ENCODE measurements at regions not wholly inside any gene's neighbourhood (a gene's known extent, or its start where the extent isn't known, plus 50 kb on each side); places are given as distances from the start of the nearest gene placed in this dataset.

DNA sequence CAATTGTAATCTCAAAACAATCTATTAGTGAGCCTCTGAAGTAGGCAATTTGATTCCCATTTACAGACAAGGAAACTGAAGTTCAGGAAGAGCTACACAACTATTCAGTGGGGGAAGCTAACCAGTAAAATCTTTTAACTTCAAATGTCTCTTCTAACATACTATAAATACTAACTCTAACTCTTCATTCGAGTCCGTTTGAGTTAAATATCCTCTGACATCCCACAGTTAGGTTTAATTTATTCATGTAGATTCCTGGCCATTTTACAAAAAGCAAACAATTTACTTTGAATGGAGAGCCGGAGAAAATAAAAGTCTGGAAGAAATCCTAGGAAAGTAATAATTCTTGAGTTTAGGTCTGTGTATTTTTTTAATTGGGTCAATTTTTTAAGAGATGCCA, 64.7 kb downstream of the HYCC1 start:
- Histone ChIP-seq H3K4me1 (no peaks in the 10 kb centered on the region), H3K36me3 (no peaks in the 10 kb centered on the region), H3K4me3 (no peak overlapping the region), H3K27me3 (no peaks in the 10 kb centered on the region), H3K9me3 (no peaks in the 10 kb centered on the region), H3K27ac (no peak overlapping the region)
- intact Hi-C loops (cut with DNase I; ENCODE audit: low total_unique reads): no loop called here
- TF ChIP-seq POLR2AphosphoS5 (IDR thresholded peaks at IDR 0.05): no peak
- no peak for TF ChIP-seq POLR2A (IDR thresholded peaks at IDR 0.05)
- TF ChIP-seq, protein P1, sequence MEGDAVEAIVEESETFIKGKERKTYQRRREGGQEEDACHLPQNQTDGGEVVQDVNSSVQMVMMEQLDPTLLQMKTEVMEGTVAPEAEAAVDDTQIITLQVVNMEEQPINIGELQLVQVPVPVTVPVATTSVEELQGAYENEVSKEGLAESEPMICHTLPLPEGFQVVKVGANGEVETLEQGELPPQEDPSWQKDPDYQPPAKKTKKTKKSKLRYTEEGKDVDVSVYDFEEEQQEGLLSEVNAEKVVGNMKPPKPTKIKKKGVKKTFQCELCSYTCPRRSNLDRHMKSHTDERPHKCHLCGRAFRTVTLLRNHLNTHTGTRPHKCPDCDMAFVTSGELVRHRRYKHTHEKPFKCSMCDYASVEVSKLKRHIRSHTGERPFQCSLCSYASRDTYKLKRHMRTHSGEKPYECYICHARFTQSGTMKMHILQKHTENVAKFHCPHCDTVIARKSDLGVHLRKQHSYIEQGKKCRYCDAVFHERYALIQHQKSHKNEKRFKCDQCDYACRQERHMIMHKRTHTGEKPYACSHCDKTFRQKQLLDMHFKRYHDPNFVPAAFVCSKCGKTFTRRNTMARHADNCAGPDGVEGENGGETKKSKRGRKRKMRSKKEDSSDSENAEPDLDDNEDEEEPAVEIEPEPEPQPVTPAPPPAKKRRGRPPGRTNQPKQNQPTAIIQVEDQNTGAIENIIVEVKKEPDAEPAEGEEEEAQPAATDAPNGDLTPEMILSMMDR (IDR thresholded peaks at IDR 0.05): no peak
- no peak for DNase-seq (ENCODE audit: low spot score in 2 of 2)

DNA sequence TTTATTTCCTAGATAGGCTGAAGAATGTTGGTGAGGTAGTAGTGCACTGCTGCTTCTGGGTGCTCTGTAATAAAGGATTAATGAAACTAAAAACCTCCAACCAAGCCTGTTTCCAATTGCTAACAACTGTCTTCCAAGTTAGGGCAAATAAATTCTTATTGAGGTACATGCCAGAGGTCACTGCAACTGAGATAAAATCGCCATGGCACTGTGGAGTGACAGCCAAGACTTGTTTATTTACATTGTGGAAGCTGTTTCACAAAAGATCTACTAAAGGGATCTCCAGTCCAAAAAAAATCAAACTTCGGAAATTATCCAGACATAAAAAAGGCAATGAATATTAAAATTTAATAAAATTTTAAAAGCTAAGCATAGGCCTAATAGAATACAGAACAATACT, 65.2 kb downstream of the HYCC1 start:
- H3K9me3 ChIP-seq: no peaks in the 10 kb centered on the region
- H3K4me3 ChIP-seq: no peak overlapping the region
- no peaks in the 10 kb centered on the region for H3K27me3 ChIP-seq
- no peak for DNase-seq (ENCODE audit: low spot score in 2 of 2)
- TF ChIP-seq POLR2AphosphoS5 (IDR thresholded peaks at IDR 0.05): no peak
- TF ChIP-seq, protein P1 (IDR thresholded peaks at IDR 0.05): no peak
- TF ChIP-seq POLR2A (IDR thresholded peaks at IDR 0.05): no peak
- H3K4me1 ChIP-seq: no peaks in the 10 kb centered on the region
- H3K27ac ChIP-seq: no peak overlapping the region
- intact Hi-C loops (cut with DNase I; ENCODE audit: low total_unique reads): no loop called here
- no peaks in the 10 kb centered on the region for H3K36me3 ChIP-seq

DNA sequence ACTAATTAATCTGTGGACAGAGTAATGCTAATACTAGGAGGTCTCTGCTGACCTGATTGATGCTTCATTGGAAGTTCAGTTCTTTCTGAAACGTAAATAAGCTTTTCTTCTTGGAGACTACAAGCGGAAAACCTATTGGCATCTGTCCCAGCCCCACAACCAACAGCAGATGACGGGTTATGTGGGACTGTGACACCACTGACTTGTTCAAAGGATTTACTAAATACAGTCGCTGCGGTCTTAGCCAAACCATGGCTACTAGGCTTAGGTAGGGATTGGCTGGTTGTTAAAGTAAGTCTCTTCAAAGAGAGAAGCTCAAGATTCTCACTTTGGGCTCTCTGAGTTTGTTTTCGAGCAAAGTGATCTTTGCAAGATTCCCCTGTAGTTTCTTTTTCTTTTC, 68.3 kb downstream of the HYCC1 start:
- Histone ChIP-seq H3K27me3 (no peaks in the 10 kb centered on the region), H3K27ac (no peak overlapping the region), H3K9me3 (no peaks in the 10 kb centered on the region), H3K4me1 (no peaks in the 10 kb centered on the region), H3K4me3 (no peak overlapping the region), H3K36me3 (no peaks in the 10 kb centered on the region)
- no peak for DNase-seq (ENCODE audit: low spot score in 2 of 2)
- intact Hi-C loops (cut with DNase I; ENCODE audit: low total_unique reads): no loop called here
- TF ChIP-seq POLR2AphosphoS5 (IDR thresholded peaks at IDR 0.05) (no peak), POLR2A (IDR thresholded peaks at IDR 0.05) (no peak)
- TF ChIP-seq, protein P1 (IDR thresholded peaks at IDR 0.05): no peak

DNA sequence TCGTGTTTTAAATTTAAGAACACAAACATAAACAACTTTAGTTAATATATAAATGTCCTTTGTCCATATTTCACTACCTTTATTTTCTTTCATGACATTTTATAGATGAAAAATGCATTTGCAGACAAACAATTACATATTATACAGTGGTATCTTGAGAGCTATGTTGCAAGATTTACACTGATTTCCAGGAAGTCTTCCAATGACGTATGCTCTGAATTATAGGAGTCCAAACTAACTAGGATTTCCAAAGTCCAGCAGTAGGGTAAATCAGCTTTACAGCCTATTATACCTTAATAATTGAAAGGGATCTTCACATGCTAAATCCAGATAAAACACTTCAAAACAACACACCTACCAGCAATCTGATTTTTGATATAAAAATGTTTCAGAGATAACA, 69.4 kb downstream of the HYCC1 start:
- Histone ChIP-seq H3K9me3 (no peaks in the 10 kb centered on the region), H3K27ac (no peak overlapping the region), H3K27me3 (no peaks in the 10 kb centered on the region), H3K4me3 (no peak overlapping the region), H3K36me3 (no peaks in the 10 kb centered on the region), H3K4me1 (no peaks in the 10 kb centered on the region)
- intact Hi-C loops (cut with DNase I; ENCODE audit: low total_unique reads): no loop called here
- no peak for DNase-seq (ENCODE audit: low spot score in 2 of 2)
- TF ChIP-seq, protein P1 (IDR thresholded peaks at IDR 0.05): no peak
- TF ChIP-seq POLR2A (IDR thresholded peaks at IDR 0.05) (no peak), POLR2AphosphoS5 (IDR thresholded peaks at IDR 0.05) (no peak)

DNA sequence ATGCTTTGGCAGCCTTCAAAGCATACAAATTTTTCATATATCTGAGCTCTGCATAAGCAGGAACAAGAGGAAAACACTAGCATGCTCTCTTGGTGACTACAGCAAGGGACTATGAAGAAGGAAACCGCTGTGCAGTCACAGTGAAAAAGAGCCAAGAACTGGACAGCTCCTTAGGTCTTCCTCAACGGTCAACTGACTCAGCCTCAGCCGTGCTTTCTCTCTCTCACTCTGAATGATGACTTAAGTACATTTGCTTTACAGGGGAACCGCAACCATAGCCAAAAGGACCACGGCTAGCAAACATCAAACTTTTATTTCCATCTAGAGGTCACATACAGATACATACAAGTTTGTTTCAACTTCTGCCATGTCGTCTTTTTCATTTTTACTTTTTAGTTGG, 69.9 kb downstream of the HYCC1 start:
- no peak overlapping the region for H3K27ac ChIP-seq
- no peak overlapping the region for H3K4me3 ChIP-seq
- no peak for TF ChIP-seq POLR2A (IDR thresholded peaks at IDR 0.05)
- TF ChIP-seq, protein P1 (IDR thresholded peaks at IDR 0.05): no peak
- no peak for TF ChIP-seq POLR2AphosphoS5 (IDR thresholded peaks at IDR 0.05)
- intact Hi-C loops (cut with DNase I; ENCODE audit: low total_unique reads): no loop called here
- no peaks in the 10 kb centered on the region for H3K9me3 ChIP-seq
- no peak for DNase-seq (ENCODE audit: low spot score in 2 of 2)
- H3K36me3 ChIP-seq: no peaks in the 10 kb centered on the region
- no peaks in the 10 kb centered on the region for H3K27me3 ChIP-seq
- H3K4me1 ChIP-seq: no peaks in the 10 kb centered on the region
